Putamen (tissue), 1 donor: ENCODE measurements at regions not wholly inside any gene's neighbourhood (a gene's known extent, or its start where the extent isn't known, plus 50 kb on each side); places are given as distances from the start of the nearest gene placed in this dataset.
A peak's percentile ranks its signal among the peaks of the same experiment; 100 is the strongest.
"Not testable (repeated sequence)": the region's sequence is repeated elsewhere in the genome, so short reads cannot be mapped to it uniquely, and the experiment has no call there.

ENCODE experiments used
- DNase-seq: peaks from one replicate; pipeline ENCODE4 v3.0.0-alpha.2; 2016; ENCODE audit warnings: low spot score

DNA sequence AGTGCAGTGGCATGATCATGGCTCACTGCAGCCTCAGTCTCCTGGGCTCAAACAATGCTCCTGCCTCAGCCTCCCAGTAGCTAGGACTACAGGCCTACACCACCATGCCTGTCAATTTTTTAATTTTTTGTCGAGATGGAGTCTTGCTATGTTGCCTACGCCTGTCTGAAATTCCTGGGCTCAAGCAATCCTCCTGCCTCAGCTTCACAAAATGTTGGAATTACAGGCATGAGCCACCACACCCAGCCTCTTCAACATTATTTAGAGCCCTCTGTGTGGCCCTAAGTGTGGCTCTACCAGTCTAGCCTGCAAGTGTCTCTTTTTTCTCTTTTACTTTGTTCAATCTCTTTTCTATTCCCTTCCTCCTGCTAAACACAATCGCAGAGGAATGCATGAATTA is 154.4 kb upstream of the EPB41L4A start:
- no peak for DNase-seq

DNA sequence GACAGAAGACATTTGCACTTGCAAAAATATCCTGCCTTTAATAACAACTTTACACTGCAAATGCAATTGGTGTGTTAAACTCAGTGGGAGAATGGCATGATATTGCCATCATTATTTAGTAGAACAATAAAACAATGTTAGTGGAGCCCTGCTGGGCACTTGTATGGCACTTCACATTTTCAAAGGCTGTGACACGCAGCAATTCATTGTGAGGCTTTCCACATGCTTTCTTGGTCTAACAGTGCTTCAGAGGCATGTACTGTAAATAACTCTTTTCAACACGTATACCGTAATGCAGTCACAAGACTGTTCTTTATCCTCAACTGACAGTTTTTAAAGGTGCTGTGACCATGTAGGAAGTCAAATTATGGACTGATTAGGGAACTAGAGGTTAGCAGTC is 155.5 kb upstream of the EPB41L4A start:
- DNase-seq: no peak

DNA sequence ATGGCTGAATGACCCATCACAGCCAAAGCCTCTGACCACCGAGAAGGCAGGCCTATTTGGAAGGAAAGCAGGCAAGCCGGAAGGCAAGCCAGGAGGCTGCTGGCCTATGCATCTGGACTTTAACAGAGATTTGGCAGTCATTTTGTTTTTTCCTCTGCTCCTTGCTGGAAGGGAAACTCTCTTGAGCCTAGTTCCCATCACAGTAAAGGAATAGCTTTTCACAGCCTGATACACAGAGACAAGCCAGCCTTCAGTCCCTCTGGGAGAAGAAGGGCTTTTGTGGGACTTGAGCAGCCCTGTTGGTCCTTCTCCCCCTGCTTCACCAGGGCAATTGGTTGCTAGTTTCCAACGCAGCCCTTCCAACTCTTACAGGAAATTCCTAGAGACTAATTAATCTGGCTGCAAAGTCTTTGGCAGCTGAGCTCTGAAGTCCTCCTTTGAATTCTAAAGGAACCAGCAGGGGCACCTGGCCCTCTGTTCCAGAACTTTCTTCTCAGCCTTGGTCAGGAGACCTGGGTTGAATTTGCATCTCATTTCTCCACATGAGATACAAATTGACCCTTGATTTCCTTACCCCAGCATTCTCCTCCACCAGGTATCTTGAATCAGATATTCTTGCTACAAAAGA is 157.3 kb upstream of the EPB41L4A start:
- peak; percentile 69 for DNase-seq

DNA sequence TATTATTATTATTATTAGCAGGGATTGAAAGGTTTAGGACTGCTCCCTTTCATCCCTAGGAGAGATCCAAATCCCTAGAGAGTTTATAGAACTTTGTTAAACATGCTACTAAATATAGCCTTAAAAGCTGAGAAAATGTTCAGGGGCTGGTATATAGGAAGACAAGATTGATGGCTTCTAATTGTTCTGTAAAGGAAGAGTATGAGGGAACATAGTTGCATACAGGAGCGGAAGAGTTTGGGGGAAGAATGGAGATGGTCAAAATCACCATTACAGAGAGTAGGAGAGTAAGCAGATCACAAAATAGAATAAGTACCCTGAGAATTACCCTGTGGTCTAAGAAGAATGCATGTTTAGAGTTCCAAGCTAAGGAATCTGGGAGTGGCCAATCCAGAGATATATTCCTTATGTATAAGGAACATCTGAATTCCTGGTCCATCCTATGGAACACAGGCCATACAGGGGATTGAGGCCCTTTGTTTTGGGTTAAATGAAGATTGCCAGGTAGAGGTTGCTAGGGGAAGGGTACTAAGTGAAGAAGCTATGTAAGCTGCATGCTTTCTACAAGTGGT is 158.0 kb upstream of the APC start:
- no peak for DNase-seq

DNA sequence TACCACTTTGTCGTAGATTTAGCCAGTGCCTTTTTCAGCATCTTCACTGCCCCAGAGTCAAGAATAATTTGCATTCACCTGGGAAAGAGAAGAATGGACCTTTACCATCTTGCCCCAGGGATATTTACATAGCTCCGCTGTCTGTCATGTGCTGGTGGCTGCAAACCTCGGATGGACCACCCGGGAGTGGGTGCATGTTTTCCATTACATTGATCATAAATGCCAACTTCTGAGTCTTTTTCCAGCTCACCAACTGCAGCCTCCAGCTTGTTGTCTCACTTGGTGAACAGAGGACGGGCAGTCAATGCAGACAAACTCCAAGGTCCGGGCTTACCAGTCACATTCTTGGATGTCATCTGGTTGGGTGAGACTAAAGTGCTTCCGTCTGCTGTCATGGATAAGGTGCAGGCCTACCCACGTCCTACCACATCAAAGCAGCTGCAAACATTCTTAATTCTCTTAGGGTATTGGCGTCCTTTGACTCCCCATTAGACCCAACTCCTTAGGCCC is 155.8 kb upstream of the APC start:
- no peak for DNase-seq

DNA sequence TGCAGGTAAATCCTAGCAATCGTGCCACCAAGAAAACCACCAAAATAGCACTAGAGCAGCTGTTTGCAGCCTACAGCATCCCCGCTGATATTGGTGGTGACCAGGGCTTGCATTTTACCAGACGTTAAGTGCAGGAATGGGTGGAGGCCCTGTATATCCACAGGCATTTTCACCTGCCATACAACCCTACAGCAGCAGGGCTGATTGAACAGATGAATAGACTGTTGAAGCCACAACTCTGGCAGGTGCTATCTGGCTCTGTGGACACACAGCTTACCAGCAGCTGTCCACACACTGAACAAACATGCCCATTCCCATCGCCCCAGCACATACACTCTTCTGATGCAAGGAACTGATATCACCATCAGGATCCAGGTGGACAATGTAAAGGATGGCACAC is 154.5 kb upstream of the APC start:
- DNase-seq: no peak

DNA sequence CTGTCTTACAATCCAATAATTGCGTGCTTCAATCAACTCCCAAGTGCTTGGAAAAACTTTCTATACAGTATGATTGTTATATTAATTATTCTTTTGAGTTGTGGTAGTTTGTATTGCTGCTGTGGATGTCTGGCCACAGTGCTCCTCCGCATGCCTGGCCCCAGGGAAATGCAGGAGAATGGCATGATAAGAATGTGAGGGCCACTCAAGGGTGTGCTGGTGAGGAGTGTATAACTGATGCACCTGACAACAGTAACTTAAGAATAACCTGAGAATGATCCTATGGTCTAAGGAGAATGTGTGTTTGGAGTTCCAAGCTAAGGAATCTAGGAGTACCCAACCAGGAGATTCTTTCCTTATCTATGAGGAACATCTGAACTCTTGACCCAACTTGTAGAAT is 152.9 kb upstream of the APC start:
- no peak for DNase-seq

DNA sequence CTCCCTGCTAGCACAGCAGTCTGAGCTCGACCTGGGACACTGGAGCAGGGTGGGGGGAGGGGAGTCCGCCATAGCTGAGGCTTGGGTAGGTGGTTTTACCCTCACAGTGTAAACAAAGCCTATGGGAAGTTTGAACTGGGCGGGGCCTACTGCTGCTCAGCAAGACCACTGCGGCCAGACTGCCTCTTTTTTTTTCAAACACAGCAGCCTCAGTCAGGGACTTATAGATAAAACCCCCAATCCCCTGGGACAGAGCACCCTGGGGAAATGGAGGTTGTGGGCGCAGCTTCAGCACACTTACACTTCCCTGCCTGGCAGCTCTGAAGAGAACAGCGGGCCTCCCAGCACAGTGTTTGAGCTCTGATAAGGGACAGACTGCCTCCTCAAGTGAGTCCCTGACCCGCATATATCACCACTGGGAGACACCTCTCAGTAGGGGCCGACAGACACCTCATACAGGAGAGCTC is 151.1 kb upstream of the APC start:
- no peak for DNase-seq

DNA sequence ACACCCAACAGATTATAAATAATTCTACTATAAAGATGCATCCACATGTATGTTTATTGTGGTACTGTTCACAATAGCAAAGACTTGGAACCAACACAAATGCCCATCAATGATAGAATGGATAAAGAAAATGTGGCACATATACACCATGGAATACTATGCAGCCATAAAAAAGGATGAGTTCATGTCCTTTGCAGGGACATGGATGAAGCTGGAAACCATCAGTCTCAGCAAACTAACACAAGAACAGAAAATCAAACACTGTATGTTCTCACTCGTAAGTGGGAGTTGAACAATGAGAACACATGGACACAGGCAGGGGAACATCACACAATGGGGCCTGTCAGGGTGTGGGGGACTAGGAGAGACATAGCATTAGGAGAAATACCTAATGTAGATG is 146.8 kb upstream of the APC start:
- DNase-seq: not testable (repeated sequence)

DNA sequence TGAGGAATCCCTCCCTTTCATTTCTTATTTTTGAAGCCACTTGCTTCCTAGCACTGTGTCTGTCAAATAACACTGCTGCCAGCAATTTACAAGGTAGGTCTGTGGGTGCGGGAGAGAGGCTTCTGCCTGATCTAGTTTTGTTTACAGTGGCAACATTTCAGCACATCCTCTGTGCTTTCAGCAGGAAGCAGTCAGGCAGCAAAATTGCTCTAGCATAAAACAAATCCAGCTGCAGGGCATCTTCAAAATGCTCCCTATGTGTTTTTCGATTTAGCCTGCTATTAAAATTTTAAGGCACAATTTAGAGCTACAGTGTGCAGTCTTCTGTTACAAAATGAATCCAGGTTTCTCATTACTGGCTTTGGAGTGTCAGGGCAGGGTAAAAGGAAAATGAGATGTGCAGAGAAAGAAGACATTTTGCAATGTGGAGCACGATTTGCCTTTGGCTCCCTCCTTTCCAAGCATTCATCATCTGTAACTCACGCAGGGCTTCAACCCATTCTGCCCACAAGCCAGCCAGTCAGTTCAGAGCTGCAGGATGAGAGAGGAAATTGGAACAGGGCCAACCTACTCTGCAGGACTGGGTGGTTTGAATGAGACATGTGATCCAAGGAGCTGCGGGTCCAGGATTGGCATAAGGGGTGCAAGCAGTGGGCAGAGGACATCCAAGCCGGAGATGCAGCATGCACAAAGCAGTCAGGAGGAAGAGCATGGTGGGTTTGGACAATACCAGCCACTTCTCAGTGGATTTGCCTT is 143.4 kb upstream of the APC start:
- peak; percentile 61 for DNase-seq

DNA sequence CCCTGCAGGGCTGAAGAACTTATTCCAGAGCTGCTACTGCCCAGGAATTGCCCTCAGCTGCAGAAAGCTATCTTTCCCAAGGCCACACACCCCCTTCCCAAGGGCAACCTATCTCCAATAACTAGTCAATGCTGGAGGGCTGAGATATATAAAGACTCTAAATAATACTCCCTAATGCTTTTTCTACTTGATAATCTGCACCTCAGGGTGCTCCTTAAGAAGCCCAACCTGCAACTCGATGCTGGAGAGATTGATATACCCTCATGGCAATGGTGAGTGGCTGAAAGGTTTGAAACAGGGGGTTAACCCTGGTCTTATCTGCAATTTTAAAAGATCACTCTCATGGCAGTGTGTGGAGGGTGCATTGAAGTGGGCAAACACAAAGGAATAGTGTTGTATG is 142.7 kb upstream of the APC start:
- DNase-seq: no peak

DNA sequence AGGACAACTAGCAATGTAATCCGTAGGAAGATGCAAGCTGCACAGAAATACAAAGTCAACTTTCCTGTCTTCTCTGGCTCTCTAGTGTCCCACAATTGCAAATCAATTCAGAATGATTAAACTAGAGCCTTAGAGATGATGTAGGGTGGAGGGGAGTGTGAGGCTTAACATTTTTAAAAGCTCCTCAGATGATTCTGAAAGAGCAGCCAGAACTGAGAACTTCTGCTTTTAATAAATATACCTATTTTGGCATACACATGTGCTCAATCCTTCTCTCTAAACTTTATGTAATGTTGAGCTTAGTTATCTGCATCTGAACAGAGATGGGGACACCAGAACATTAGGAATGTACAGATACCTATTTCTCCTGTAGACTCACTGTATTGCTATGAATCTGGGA is 139.9 kb upstream of the APC start:
- no peak for DNase-seq

DNA sequence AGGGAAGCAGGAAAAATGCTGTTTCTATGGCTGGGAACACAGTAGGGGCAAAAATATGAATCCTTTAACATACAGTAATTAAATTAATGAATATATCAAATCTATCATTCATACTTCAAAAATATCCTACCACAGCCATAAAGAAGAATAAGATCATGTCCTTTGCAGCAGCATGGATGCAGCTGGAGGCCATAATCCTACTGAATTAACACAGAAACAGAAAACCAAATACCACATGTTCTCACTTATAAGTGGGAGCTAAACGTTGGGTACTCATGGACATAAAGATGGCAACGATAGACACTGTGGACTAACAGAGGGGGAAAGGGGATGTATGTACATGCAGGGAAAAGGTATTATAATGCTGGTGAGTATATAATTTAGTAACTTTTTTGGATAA is 137.2 kb upstream of the APC start:
- DNase-seq: not testable (repeated sequence)

DNA sequence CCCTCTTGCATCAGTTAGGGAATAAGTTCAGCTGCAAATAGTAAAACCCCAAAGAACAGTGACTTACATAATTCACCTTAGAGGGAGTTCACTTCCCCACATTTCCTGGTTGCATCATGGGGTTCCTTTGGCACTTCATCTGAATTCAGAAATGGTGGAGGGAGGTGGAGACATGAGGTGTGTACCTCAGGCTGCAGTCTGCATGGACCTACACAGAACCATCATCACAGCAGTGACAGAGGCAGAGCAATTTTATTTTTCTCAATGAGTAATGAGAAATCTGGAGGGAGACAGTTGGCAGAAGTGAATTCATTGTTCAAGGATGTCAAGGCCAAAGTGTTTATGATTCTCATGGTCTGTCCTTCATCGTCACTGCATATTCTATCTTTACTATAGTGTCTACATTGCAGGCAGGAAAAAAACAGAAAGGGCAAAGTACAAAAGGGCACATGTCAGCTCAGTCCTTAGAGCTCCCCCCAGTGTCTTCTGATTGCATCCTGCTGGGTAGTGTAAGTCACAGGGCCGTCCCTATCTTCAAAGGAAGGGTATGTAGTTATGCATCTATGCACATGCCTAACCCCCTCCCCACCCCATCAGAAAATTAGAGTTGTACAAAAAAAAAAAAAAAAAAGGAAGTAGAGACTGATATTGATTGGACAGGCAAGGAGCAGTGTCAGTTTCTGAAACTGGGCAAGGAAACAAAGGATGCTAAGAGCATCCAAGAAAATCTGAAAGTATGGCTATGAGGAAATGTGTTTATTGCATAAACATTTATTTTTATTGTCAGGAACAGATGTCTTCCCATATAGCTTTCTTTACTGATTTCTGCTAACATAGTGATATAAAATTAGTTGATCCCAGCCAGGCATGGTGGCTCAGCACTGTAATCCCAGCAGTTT is 132.7 kb upstream of the APC start:
- no peak for DNase-seq

DNA sequence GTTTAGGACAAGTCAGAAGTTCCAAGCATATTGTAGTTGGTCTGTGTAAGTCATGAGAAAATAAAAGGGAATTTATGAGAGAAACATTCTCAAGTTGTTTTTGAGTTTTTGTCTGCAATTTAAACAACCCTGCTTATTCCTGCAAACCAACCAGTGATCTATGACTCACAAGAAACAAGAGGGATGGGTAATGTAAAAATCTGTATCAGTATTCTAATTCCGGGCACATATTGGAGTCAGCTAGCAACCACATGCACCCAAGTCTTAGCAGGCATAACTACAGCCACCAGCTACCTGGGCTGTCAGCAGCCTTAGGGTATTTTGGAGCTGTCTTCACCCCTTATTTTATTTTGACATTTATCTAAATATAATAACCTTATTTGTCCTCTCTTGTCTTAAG is 128.7 kb upstream of the APC start:
- DNase-seq: no peak

DNA sequence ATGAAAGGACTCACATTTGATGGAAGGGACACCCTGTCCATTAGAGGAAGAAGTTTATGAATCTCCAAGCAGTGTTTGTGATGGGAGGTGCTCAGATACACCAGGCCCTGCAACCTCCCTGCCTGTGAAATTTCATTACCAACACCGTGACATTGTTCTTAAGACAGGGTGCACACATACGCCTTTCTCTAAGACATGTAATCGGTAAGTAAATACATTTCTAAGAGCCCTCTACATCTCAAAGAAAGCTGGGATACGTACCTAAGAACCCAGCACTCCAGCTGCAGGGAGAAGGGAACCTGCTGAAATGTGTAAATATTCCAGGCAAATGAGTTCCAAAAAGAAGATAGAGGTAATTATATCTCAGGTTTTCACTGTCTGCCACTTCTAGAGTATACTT is 125.0 kb upstream of the APC start:
- DNase-seq: no peak

DNA sequence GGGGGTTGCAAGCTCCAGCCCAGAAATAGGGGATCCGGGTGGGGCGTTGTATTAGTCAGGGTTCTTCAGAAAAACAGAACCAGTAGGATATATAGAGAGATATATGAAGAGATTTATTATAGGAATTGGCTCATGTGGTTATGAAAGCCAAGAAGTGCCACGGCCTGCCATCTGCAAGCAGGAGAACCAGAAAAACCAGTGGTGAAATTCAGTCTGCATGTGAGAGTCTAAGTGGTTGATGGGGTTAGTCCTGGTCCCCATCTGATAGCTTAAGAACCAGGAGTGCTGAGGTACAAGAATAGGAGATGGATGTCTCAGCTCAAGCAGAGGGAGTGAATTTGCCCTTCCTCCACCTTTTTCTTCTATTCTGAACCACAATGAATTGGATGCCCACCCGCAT is 123.4 kb upstream of the APC start:
- no peak for DNase-seq

DNA sequence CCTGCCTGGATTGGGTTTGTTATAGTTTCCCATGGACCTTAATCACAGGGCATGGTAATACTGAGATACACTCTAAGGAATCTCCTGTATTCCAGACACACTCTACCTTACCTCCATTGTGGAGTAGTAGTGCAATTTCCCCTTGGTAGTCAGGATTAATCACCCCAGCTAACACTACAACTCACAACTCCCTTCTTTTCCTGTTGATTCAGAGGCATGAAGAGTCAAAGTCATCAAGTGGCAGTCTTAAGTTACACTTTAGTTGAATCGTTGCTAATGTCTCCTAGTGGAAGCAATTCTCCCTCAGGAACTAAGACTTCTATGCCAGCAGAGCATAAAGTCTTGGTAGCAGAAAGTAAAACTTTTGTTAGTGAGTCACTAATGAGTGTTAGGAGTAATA is 122.7 kb upstream of the APC start:
- DNase-seq: no peak

DNA sequence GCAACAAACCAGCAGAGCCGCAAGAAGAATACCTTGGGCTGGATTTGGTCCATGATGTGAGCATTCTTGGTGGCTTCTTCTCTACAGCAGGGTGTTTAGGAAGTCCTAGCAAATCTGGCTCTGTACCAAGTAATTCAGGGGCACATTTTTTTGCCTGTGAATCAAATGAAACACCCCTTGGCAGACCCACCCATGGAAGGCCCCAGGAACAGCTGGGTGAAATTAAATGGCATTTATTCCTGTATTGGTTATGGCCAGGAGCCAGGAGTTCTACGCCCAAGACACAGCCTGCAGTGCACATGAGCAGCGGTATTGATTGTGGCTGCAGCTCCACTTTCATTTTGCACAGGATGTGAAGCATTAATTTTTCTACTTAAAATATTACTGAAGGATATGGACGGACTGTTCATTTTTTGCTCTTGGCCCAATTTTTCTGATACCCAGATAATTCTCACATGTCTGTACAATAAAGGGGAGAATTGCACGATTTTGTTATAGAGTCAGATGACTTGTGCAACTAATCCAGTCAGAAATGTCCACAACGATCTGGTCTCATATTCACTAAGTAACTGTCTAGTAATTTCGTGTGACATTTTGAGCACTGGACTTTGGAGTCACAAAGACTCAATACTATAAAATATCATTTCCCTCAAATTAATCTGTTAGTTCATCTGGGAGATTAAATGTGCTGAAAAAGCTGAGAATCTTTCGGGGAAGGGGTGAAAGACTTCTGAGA is 120.7 kb upstream of the APC start:
- no peak for DNase-seq

DNA sequence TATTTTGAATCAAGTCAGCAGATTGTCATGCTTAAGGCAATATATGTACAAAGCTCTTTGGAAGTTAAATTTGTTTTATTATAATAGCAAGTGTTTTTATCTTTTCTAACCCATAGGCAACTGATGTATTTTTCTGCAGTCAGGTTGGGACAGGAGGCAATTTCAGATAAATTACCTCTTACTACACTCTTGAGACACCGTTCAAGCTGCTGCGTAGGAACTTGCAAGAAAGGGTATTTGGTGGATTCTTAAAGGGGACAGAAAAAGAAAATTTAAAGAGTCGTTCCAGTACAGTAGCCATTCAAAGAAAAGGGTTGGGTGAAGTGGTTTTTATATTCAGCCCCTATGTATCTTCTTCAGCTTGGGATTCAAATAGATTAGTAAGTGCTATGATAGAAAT is 112.4 kb upstream of the APC start:
- DNase-seq: no peak

DNA sequence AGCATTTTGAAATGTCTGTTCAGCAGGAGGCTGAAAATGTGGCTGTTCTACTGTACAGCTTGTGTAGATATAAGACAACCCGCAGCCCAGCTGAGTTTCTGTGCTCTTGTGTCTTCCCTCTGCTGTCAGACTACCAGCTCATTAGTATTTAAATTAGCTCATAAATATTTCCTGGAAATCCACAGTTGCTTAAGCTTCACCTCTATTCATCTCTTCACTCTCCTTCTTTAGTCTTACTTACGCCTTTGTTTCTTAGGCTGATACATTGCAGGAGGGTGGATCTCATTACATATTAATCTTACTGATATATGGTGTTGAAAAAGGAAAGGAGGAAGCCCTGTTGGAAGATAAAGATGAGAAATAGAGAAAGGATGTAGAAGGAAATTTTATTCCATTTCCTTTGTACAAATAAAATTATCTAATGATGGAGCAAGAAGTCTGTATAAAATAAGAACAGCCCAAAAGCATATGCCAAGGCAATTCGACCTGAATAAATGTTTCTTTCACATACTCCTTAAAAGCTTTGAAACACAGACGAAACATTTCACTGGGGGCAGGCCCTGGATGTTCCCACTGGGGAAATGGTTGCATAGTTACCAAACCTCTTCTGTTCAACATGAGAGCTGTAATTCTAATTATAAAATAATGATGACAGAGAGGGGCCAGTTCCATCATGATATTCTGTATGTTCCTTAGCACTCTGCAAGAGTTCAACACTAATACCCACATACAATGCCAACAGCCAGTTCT is 111.8 kb upstream of the APC start:
- no peak for DNase-seq
